GM13977 (cell line): ENCODE measurements at regions not wholly inside any gene's neighbourhood (a gene's known extent, or its start where the extent isn't known, plus 50 kb on each side); places are given as distances from the start of the nearest gene placed in this dataset.

ENCODE experiments used
- DNase-seq: peaks from one replicate; pipeline ENCODE4 v3.0.0; 2012; ENCODE audit warnings: low spot score
- CTCF ChIP-seq: IDR thresholded peaks from 2 replicates; pipeline ENCODE4 v1.5.1; 2012; ENCODE audit warnings: mild to moderate bottlenecking, control low read depth; ENCODE audit not compliant: insufficient read depth; ENCODE audit errors: extremely low read depth, missing control alignments
- in situ Hi-C: fragments of 300-500 bp; cut with MboI; formaldehyde crosslinking; loops from one replicate; pipeline ENCODE4 v1.12.0; 2022; ENCODE audit warnings: low sequenced_read_pairs, low pct_unique_long_range_greater_than_20kb, mixed read lengths, inconsistent platforms; ENCODE audit not compliant: unreplicated experiment

- peak; percentile 39 for DNase-seq
- in situ Hi-C loops = no loop called here
- TF ChIP-seq CTCF = peak; percentile 73
Observed at GRCh38 chr14:60349663-60350365, 100.8 kb downstream of the PPM1A start.

GRCh38 chr14:60350366-60350720 lies 101.3 kb downstream of the PPM1A start:
- in situ Hi-C loops = no loop called here
- TF ChIP-seq CTCF = no peak
- DNase-seq = no peak

GRCh38 chr14:60353420-60353819 lies 104.4 kb downstream of the PPM1A start:
- no peak for DNase-seq
- TF ChIP-seq CTCF = no peak
- in situ Hi-C loops = no loop called here

GRCh38 chr14:60355768-60356167 lies 106.7 kb downstream of the PPM1A start:
- DNase-seq = no peak
- in situ Hi-C loops = no loop called here
- no peak for TF ChIP-seq CTCF

- DNase-seq = no peak
- in situ Hi-C loops = no loop called here
- TF ChIP-seq CTCF = no peak
Observed at GRCh38 chr14:60356386-60356785, 107.4 kb downstream of the PPM1A start.

GRCh38 chr14:60356906-60357550 lies 108.0 kb downstream of the PPM1A start:
- in situ Hi-C loops = no loop called here
- no peak for DNase-seq

More at GRCh38 chr14:60356906-60357550, 108.0 kb downstream of the PPM1A start:
- TF ChIP-seq CTCF = no peak
